RPMI7951 (cell line): ENCODE measurements at regions not wholly inside any gene's neighbourhood (a gene's known extent, or its start where the extent isn't known, plus 50 kb on each side); places are given as distances from the start of the nearest gene placed in this dataset.

ENCODE experiments used
- DNase-seq: peaks from one replicate; pipeline ENCODE4 v3.0.0-alpha.2; 2012; ENCODE audit warnings: low read depth

- DNase-seq: peak; percentile 45
These were observed 144.1 kb upstream of the STK17B start for GRCh38 chr2:196315388-196316049.

GRCh38 chr2:196316050-196316430 lies 144.7 kb upstream of the STK17B start:
- no peak for DNase-seq

GRCh38 chr2:196318517-196319377 lies 147.4 kb upstream of the STK17B start:
- DNase-seq: no peak

- peak; percentile 59 for DNase-seq
These were observed 151.8 kb upstream of the STK17B start for GRCh38 chr2:196322973-196323810.

- DNase-seq: peak; percentile 57
These were observed 152.8 kb upstream of the STK17B start for GRCh38 chr2:196324211-196324610.

- DNase-seq: no peak
These were observed 156.8 kb upstream of the STK17B start for GRCh38 chr2:196328088-196328680.

GRCh38 chr2:196329959-196330358 lies 158.6 kb upstream of the STK17B start:
- DNase-seq: no peak

GRCh38 chr2:196330645-196331044 lies 159.3 kb upstream of the STK17B start:
- no peak for DNase-seq

- peak; percentile 85 for DNase-seq
These were observed 159.8 kb upstream of the STK17B start for GRCh38 chr2:196331143-196331542.

- DNase-seq: no peak
These were observed 160.5 kb upstream of the STK17B start for GRCh38 chr2:196331851-196332250.

GRCh38 chr2:196333397-196333796 lies 162.0 kb upstream of the STK17B start:
- no peak for DNase-seq

GRCh38 chr2:196334710-196335109 lies 163.3 kb upstream of the STK17B start:
- DNase-seq: no peak

- DNase-seq: peak; percentile 91
These were observed 163.8 kb upstream of the STK17B start for GRCh38 chr2:196335221-196335634.

GRCh38 chr2:196336207-196336606 lies 164.8 kb upstream of the STK17B start:
- DNase-seq: peak; percentile 43

- peak; percentile 48 for DNase-seq
These were observed 165.3 kb upstream of the STK17B start for GRCh38 chr2:196336715-196337114.

- peak; percentile 42 for DNase-seq
These were observed 166.0 kb upstream of the STK17B start for GRCh38 chr2:196337208-196337953.

- no peak for DNase-seq
These were observed 167.1 kb upstream of the STK17B start for GRCh38 chr2:196338440-196338839.

- no peak for DNase-seq
These were observed 170.0 kb upstream of the STK17B start for GRCh38 chr2:196341277-196341841.

GRCh38 chr2:196344397-196344796 lies 173.0 kb upstream of the STK17B start:
- no peak for DNase-seq

- DNase-seq: no peak
These were observed 182.3 kb upstream of the STK17B start for GRCh38 chr2:196353717-196354116.

GRCh38 chr2:196354186-196354585 lies 182.8 kb upstream of the STK17B start:
- no peak for DNase-seq
